Ascending aorta (tissue), 2 donors: ENCODE measurements at regions not wholly inside any gene's neighbourhood (a gene's known extent, or its start where the extent isn't known, plus 50 kb on each side); places are given as distances from the start of the nearest gene placed in this dataset.
"Not testable (repeated sequence)": the region's sequence is repeated elsewhere in the genome, so short reads cannot be mapped to it uniquely, and the experiment has no call there.

Experiments
- DNase-seq, 2 donors: peaks; one replicate each; pipeline ENCODE4 v3.0.0-alpha.2; 2019; ENCODE audit warnings: low spot score in 2 of 2
- H3K27ac ChIP-seq, 2 donors: fragments of 200-600 bp; sonication (generic); one replicate each; pipeline ENCODE4 v1.5.1; 2016 to 2017; ENCODE audit warnings: mild to moderate bottlenecking in 1 of 2
- H3K27me3 ChIP-seq: fragments of 200-600 bp; sonication (generic); one replicate; pipeline ENCODE4 v1.5.1; 2017
- H3K36me3 ChIP-seq, 2 donors: fragments of 200-600 bp; sonication (generic); one replicate each; pipeline ENCODE4 v1.5.1; 2016
- H3K4me1 ChIP-seq, 2 donors: fragments of 200-600 bp; sonication (generic); one replicate each; pipeline ENCODE4 v1.5.1; 2016 to 2017; ENCODE audit warnings: mild to moderate bottlenecking in 1 of 2
- H3K4me3 ChIP-seq, 2 donors: fragments of 200-600 bp; sonication (generic); one replicate each; pipeline ENCODE4 v1.5.1; 2016 to 2017; ENCODE audit warnings: mild to moderate bottlenecking in 1 of 2
- H3K9me3 ChIP-seq, 2 donors: fragments of 200-600 bp; sonication (generic); one replicate each; pipeline ENCODE4 v1.5.1; 2016
- intact Hi-C: fragments of 100-400 bp; cut with DNase I; formaldehyde crosslinking; loops from one replicate; pipeline ENCODE4 v1.15.1; 2023
- TF ChIP-seq, protein P1 (sequence below), 3 experiments: fragments of 200-600 bp in 2 of 3; fragments of 450-650 bp in 1 of 3; sonication (generic) in 2 of 3; IDR thresholded peaks; one replicate each; pipeline ENCODE4 v1.5.1; 2016 to 2019; ENCODE audit warnings: antibody characterized with exemption in 3 of 3, mild to moderate bottlenecking in 1 of 3, moderate library complexity in 1 of 3

- TF ChIP-seq, protein P1, sequence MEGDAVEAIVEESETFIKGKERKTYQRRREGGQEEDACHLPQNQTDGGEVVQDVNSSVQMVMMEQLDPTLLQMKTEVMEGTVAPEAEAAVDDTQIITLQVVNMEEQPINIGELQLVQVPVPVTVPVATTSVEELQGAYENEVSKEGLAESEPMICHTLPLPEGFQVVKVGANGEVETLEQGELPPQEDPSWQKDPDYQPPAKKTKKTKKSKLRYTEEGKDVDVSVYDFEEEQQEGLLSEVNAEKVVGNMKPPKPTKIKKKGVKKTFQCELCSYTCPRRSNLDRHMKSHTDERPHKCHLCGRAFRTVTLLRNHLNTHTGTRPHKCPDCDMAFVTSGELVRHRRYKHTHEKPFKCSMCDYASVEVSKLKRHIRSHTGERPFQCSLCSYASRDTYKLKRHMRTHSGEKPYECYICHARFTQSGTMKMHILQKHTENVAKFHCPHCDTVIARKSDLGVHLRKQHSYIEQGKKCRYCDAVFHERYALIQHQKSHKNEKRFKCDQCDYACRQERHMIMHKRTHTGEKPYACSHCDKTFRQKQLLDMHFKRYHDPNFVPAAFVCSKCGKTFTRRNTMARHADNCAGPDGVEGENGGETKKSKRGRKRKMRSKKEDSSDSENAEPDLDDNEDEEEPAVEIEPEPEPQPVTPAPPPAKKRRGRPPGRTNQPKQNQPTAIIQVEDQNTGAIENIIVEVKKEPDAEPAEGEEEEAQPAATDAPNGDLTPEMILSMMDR (IDR thresholded peaks at IDR 0.05) = no peak
- intact Hi-C loops = no loop called here
- Histone ChIP-seq H3K9me3 (no peaks in the 10 kb centered on the region), H3K36me3 (no peaks in the 10 kb centered on the region), H3K27me3 (no peaks in the 10 kb centered on the region), H3K27ac (no peak overlapping the region), H3K4me1 (no peaks in the 10 kb centered on the region), H3K4me3 (no peak overlapping the region)
- DNase-seq = no peak
These were observed 84.9 kb upstream of the NRN1 start for GRCh38 chr6:6091608-6092002.

GRCh38 chr6:6090861-6091607 is 84.3 kb upstream of the NRN1 start:
- TF ChIP-seq, protein P1 (IDR thresholded peaks at IDR 0.05) = no peak
- H3K4me1 ChIP-seq = no peaks in the 10 kb centered on the region
- DNase-seq = no peak
- intact Hi-C loops = no loop called here
- no peaks in the 10 kb centered on the region for H3K36me3 ChIP-seq
- no peak overlapping the region for H3K27ac ChIP-seq
- H3K9me3 ChIP-seq = no peaks in the 10 kb centered on the region
- no peaks in the 10 kb centered on the region for H3K27me3 ChIP-seq
- H3K4me3 ChIP-seq = no peak overlapping the region

DNA sequence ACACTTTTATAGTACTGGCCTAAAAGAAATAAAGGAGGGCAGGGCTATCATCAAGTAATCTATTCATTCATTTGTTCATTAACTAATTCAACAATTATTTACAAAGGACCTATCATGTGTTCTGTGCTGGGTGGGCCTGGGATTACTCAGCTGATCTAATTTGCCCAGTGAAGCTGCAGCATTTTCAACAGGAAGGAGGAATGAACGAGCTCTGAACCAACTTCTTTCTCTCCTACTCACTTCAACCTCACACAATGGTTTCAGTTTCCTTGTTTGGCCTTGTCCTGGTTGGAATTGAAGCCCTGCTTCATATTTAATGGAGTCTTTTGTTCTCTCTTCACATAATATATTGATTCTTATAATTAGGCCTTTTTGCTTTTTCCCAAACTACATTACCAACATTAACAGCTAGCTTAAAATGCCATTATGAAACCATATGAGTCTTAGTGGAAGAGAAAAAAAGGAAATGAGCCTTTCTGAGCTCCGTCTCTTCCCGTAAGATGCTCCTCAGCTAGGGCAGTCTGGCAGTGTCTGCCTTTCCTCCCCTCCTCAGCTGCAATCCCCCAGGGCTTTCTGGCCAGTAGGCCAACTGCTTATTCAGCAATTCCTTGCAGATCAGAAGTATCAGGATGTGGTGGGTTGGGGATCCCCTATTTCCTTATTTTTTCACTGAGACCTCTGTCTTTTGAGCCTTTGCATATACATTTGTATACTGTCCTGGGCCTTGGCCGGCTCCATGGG is 79.4 kb upstream of the NRN1 start:
- no peaks in the 10 kb centered on the region for H3K36me3 ChIP-seq
- no peaks in the 10 kb centered on the region for H3K27me3 ChIP-seq
- H3K27ac ChIP-seq = no peak overlapping the region
- intact Hi-C loops = no loop called here
- DNase-seq = no peak
- TF ChIP-seq, protein P1 (IDR thresholded peaks at IDR 0.05) = no peak
- no peaks in the 10 kb centered on the region for H3K4me1 ChIP-seq
- peaks cover 0 to 3% of the 10 kb centered on the region in 2 donors for H3K9me3 ChIP-seq
- no peak overlapping the region for H3K4me3 ChIP-seq

DNA sequence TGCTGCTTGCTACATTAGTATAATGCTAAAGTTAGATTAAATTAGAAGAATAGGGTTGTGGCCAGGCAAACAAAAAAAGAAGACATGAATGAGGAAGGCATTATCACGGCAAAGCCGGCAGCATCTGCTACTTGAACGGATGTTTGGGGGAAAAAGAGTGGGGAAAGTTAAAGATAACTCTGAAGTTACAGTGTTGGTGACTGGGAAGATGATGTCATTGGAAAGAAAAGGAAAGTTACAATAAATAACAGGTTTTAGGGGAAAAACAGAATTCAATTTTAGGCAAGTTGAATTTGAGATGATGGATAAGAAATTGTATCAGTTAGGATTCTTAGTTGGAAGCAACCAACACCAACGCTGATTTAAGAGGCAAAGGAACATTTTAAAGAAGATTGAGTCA is 74.2 kb upstream of the NRN1 start:
- no peaks in the 10 kb centered on the region for H3K27me3 ChIP-seq
- DNase-seq = no peak
- TF ChIP-seq, protein P1 (IDR thresholded peaks at IDR 0.05) = no peak
- intact Hi-C loops = no loop called here
- H3K4me3 ChIP-seq = no peak overlapping the region
- H3K36me3 ChIP-seq = no peaks in the 10 kb centered on the region
- no peak overlapping the region for H3K27ac ChIP-seq
- no peaks in the 10 kb centered on the region for H3K4me1 ChIP-seq
- peaks cover 0 to 3% of the 10 kb centered on the region in 2 donors for H3K9me3 ChIP-seq

GRCh38 chr6:6074190-6074589 is 67.5 kb upstream of the NRN1 start:
- Histone ChIP-seq H3K4me3 (no peak overlapping the region), H3K27me3 (no peaks in the 10 kb centered on the region), H3K9me3 (no peaks in the 10 kb centered on the region), H3K36me3 (no peaks in the 10 kb centered on the region), H3K27ac (no peak overlapping the region), H3K4me1 (no peaks in the 10 kb centered on the region)
- intact Hi-C loops = no loop called here
- TF ChIP-seq, protein P1 (IDR thresholded peaks at IDR 0.05) = no peak
- no peak for DNase-seq

DNA sequence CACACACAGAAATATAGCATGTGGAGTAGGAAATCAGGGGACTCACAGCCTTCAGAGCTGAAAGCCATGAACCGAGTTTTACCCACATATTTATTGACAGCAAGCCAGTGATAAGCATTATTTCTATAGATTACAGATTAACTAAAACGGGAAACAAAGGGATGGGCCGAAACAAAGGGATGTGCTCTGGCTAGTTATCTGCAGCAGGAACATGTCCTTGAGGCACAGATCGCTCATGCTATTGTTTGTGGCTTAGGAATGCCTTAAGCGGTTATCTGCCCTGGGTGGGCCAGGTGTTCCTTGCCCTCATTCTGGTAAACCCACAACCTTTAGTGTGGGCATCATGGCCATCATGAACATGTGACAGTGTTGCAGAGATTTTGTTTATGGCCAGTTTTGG is 61.4 kb upstream of the NRN1 start:
- H3K27ac ChIP-seq, DNase-seq, H3K9me3 ChIP-seq, H3K4me1 ChIP-seq, H3K27me3 ChIP-seq, H3K4me3 ChIP-seq, H3K36me3 ChIP-seq, intact Hi-C loops: not testable (repeated sequence)
